ENCODE measurements at regions not wholly inside any gene's neighbourhood (a gene's known extent, or its start where the extent isn't known, plus 50 kb on each side); places are given as distances from the start of the nearest gene placed in this dataset.

- TF ChIP-seq CTCF (IDR thresholded peaks at IDR 0.05): no peak
- TF ChIP-seq EZH2 (IDR thresholded peaks at IDR 0.05; ENCODE audit: borderline replicate concordance, insufficient read depth, low read depth, low read length, poor library complexity, severe bottlenecking): no peak
Observed at GRCh38 chr14:104294628-104294982, 156.2 kb downstream of the KIF26A start.
